Karpas-422 (cell line): ENCODE measurements at regions not wholly inside any gene's neighbourhood (a gene's known extent, or its start where the extent isn't known, plus 50 kb on each side); places are given as distances from the start of the nearest gene placed in this dataset.

Experiments
- DNase-seq: peaks from one replicate; pipeline ENCODE4 v3.0.0-alpha.2; 2015
- H2AFZ ChIP-seq: fragments of 200-600 bp; sonication (generic); 2 replicates; pipeline ENCODE4 v1.6.1; 2014; ENCODE audit warnings: antibody characterized with exemption, low read length, mixed read lengths
- H3K27ac ChIP-seq: fragments of 200-600 bp; sonication (generic); 2 replicates; pipeline ENCODE4 v1.5.1; 2014; ENCODE audit warnings: mild to moderate bottlenecking, low read length, moderate library complexity
- H3K27me3 ChIP-seq: fragments of 200-600 bp; sonication (generic); 2 replicates; pipeline ENCODE4 v1.6.1; 2014; ENCODE audit warnings: low read length, mixed read lengths
- H3K36me3 ChIP-seq: fragments of 200-600 bp; sonication (generic); 2 replicates; pipeline ENCODE4 v1.6.1; 2014; ENCODE audit warnings: low read length, mixed read lengths; ENCODE audit not compliant: insufficient read depth
- H3K4me1 ChIP-seq: fragments of 200-600 bp; sonication (generic); 2 replicates; pipeline ENCODE4 v1.6.1; 2014; ENCODE audit warnings: mild to moderate bottlenecking, low read length, mixed read lengths
- H3K4me2 ChIP-seq: fragments of 200-600 bp; sonication (generic); 2 replicates; pipeline ENCODE4 v1.6.1; 2014; ENCODE audit warnings: low read length, low read depth, mild to moderate bottlenecking; ENCODE audit not compliant: poor library complexity, severe bottlenecking
- H3K4me3 ChIP-seq: fragments of 200-600 bp; sonication (generic); 2 replicates; pipeline ENCODE4 v1.5.1; 2014; ENCODE audit warnings: mild to moderate bottlenecking, antibody characterized with exemption, low read length, mixed read lengths
- H3K79me2 ChIP-seq: fragments of 200-600 bp; sonication (generic); 2 replicates; pipeline ENCODE4 v1.6.1; 2014; ENCODE audit warnings: mild to moderate bottlenecking, low read length, mixed read lengths
- H3K9ac ChIP-seq: fragments of 200-600 bp; sonication (generic); 2 replicates; pipeline ENCODE4 v1.6.0; 2014; ENCODE audit warnings: low read length
- H3K9me2 ChIP-seq: fragments of 200-600 bp; sonication (generic), shearing (Covaris generic); replicated peaks from 2 replicates; pipeline ENCODE4 v1.6.0; 2014; ENCODE audit warnings: mild to moderate bottlenecking, low read length, moderate library complexity; ENCODE audit not compliant: insufficient read depth
- H3K9me3 ChIP-seq: fragments of 300-700, 200-600 bp; sonication (generic); 2 replicates; pipeline ENCODE4 v1.6.1; 2014; ENCODE audit warnings: low read length, mixed read lengths
- H4K20me1 ChIP-seq: fragments of 200-600 bp; sonication (generic); 2 replicates; pipeline ENCODE4 v1.6.1; 2014; ENCODE audit warnings: mild to moderate bottlenecking, antibody characterized with exemption, low read length, low read depth; ENCODE audit not compliant: insufficient read depth

GRCh38 chr2:153047220-153047619 lies 328.8 kb downstream of the ARL6IP6 start:
- Histone ChIP-seq H3K9me3 (no peaks in the 10 kb centered on the region), H3K27me3 (no peaks in the 10 kb centered on the region), H4K20me1 (no peaks in the 10 kb centered on the region), H2AFZ (no peak overlapping the region), H3K4me3 (no peak overlapping the region), H3K36me3 (no peaks in the 10 kb centered on the region), H3K4me1 (no peaks in the 10 kb centered on the region), H3K27ac (no peak overlapping the region), H3K4me2 (no peak overlapping the region), H3K9ac (no peak overlapping the region), H3K79me2 (no peaks in the 10 kb centered on the region), H3K9me2 (no peaks in the 10 kb centered on the region)
- DNase-seq = no peak

DNA sequence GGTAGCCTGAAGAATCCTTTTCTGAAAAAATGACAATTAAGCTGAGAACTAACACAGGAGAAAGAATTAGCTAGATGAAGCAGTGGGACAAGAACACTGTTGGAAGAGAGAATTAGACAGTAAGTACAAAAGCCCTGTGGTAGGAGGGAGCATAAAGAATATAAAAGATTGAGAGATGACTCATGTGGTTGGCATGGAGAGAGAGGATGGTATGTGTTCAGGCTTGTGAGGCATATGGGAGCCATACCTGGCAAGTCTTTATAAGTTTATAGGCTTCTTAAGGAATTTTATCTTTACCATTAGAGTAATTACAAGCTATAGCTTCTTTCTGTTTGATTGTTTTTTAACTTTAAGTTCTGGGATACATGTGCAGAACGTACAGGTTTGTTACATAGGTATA lies 325.0 kb downstream of the ARL6IP6 start:
- Histone ChIP-seq H3K9ac (no peak overlapping the region), H3K9me2 (no peaks in the 10 kb centered on the region), H3K27me3 (no peaks in the 10 kb centered on the region), H3K4me2 (no peak overlapping the region), H4K20me1 (no peaks in the 10 kb centered on the region), H2AFZ (no peak overlapping the region), H3K27ac (no peak overlapping the region), H3K79me2 (no peaks in the 10 kb centered on the region), H3K4me1 (no peaks in the 10 kb centered on the region), H3K36me3 (no peaks in the 10 kb centered on the region), H3K4me3 (no peak overlapping the region), H3K9me3 (no peaks in the 10 kb centered on the region)
- DNase-seq = no peak

DNA sequence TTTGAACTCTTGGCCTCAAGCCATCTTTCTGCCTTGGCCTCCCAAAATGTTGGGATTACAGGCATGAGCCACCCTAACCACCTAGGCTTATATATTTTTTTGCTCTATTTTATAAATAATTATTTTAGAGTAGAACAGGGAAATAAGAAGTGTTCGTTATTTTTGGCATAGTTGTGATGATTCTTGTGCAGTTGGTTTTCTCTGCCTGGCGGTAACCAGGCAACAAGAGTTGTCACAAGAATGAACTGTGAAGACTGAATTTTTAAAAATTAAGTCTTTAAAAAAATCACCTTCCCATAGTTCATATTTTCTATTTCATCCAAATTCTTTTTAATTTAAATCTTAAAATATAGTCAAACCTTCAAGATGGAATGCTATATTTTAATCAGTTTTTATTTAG lies 310.2 kb downstream of the ARL6IP6 start:
- Histone ChIP-seq H4K20me1 (no peaks in the 10 kb centered on the region), H3K9ac (no peak overlapping the region), H3K9me3 (no peaks in the 10 kb centered on the region), H3K4me2 (no peak overlapping the region), H3K9me2 (no peaks in the 10 kb centered on the region), H3K27ac (no peak overlapping the region), H3K4me3 (no peak overlapping the region), H3K79me2 (no peaks in the 10 kb centered on the region), H3K4me1 (no peaks in the 10 kb centered on the region), H3K36me3 (no peaks in the 10 kb centered on the region), H3K27me3 (no peaks in the 10 kb centered on the region), H2AFZ (no peak overlapping the region)
- no peak for DNase-seq

- Histone ChIP-seq H3K4me2 (no peak overlapping the region), H3K36me3 (no peaks in the 10 kb centered on the region), H2AFZ (no peak overlapping the region), H3K9me3 (no peaks in the 10 kb centered on the region), H3K27ac (no peak overlapping the region), H4K20me1 (no peaks in the 10 kb centered on the region), H3K4me3 (no peak overlapping the region), H3K4me1 (no peaks in the 10 kb centered on the region), H3K9me2 (no peaks in the 10 kb centered on the region), H3K79me2 (no peaks in the 10 kb centered on the region), H3K27me3 (no peaks in the 10 kb centered on the region), H3K9ac (no peak overlapping the region)
- no peak for DNase-seq
These were observed 309.1 kb downstream of the ARL6IP6 start for GRCh38 chr2:153027533-153027932.

DNA sequence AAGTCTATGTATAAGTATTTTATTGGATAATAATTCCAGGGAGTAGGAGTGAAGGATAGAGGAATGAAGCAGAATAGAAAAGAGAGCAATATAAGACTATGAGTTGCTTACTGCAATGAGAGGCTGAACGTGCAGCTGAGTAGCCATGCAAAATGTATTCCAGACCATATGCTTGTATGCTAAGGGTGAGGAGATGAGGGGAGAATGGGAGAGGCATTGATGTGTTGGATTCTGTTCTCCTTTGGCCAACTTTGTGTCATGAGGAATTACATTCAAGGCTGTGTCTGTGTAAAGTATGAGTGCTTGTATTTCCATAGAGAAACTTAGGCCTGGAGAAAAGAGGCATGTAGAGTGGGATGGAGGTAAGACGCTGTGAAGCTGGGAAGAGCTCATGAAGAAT lies 301.8 kb downstream of the ARL6IP6 start:
- Histone ChIP-seq H3K36me3 (no peaks in the 10 kb centered on the region), H3K4me3 (no peak overlapping the region), H3K79me2 (no peaks in the 10 kb centered on the region)

GRCh38 chr2:153005071-153005730 lies 286.8 kb downstream of the ARL6IP6 start:
- H3K27ac ChIP-seq = no peak overlapping the region
- H4K20me1 ChIP-seq = no peaks in the 10 kb centered on the region
- no peak overlapping the region for H3K9ac ChIP-seq
- no peaks in the 10 kb centered on the region for H3K79me2 ChIP-seq
- H3K4me1 ChIP-seq = no peaks in the 10 kb centered on the region
- H3K36me3 ChIP-seq = no peaks in the 10 kb centered on the region
- no peak overlapping the region for H3K4me3 ChIP-seq
- no peak overlapping the region for H2AFZ ChIP-seq
- H3K4me2 ChIP-seq = no peak overlapping the region
- H3K27me3 ChIP-seq = no peaks in the 10 kb centered on the region
- H3K9me2 ChIP-seq = no peaks in the 10 kb centered on the region
- no peaks in the 10 kb centered on the region for H3K9me3 ChIP-seq
- no peak for DNase-seq

More for the DNA sequence above, 301.8 kb downstream of the ARL6IP6 start:
- no peak for DNase-seq
- no peaks in the 10 kb centered on the region; the same call in 1 of the 2 replicates for H3K9me3 ChIP-seq
- H4K20me1 ChIP-seq = no peaks in the 10 kb centered on the region
- H3K4me2 ChIP-seq = no peak overlapping the region
- no peaks in the 10 kb centered on the region for H3K27me3 ChIP-seq
- no peak overlapping the region for H2AFZ ChIP-seq
- H3K9ac ChIP-seq = no peak overlapping the region
- no peaks in the 10 kb centered on the region for H3K4me1 ChIP-seq
- H3K27ac ChIP-seq = no peak overlapping the region
- H3K9me2 ChIP-seq = no peaks in the 10 kb centered on the region; the same call in 1 of the 2 replicates

- no peak overlapping the region for H3K9ac ChIP-seq
- no peak overlapping the region for H3K4me3 ChIP-seq
- H3K79me2 ChIP-seq = no peaks in the 10 kb centered on the region
- H3K36me3 ChIP-seq = no peaks in the 10 kb centered on the region
- H3K9me3 ChIP-seq = no peaks in the 10 kb centered on the region
- H3K4me2 ChIP-seq = no peak overlapping the region
- H3K27ac ChIP-seq = no peak overlapping the region
- H4K20me1 ChIP-seq = no peaks in the 10 kb centered on the region
- H2AFZ ChIP-seq = no peak overlapping the region
- H3K4me1 ChIP-seq = no peaks in the 10 kb centered on the region
- H3K27me3 ChIP-seq = no peaks in the 10 kb centered on the region
- no peaks in the 10 kb centered on the region for H3K9me2 ChIP-seq
- no peak for DNase-seq
These were observed 286.2 kb downstream of the ARL6IP6 start for GRCh38 chr2:153004627-153005026.

- Histone ChIP-seq H3K4me3 (no peak overlapping the region), H2AFZ (no peak overlapping the region)
These were observed 255.7 kb downstream of the ARL6IP6 start for GRCh38 chr2:152974146-152974545.

More at GRCh38 chr2:152974146-152974545, 255.7 kb downstream of the ARL6IP6 start:
- no peaks in the 10 kb centered on the region for H3K9me3 ChIP-seq
- H3K9me2 ChIP-seq = no peaks in the 10 kb centered on the region
- no peak overlapping the region for H3K4me2 ChIP-seq
- no peaks in the 10 kb centered on the region for H3K36me3 ChIP-seq
- no peaks in the 10 kb centered on the region for H3K27me3 ChIP-seq
- DNase-seq = no peak
- H3K9ac ChIP-seq = no peak overlapping the region
- H3K79me2 ChIP-seq = no peaks in the 10 kb centered on the region
- no peaks in the 10 kb centered on the region for H4K20me1 ChIP-seq
- no peak overlapping the region for H3K27ac ChIP-seq
- no peaks in the 10 kb centered on the region for H3K4me1 ChIP-seq
